ENCODE measurements at regions not wholly inside any gene's neighbourhood (a gene's known extent, or its start where the extent isn't known, plus 50 kb on each side); places are given as distances from the start of the nearest gene placed in this dataset.

DNA sequence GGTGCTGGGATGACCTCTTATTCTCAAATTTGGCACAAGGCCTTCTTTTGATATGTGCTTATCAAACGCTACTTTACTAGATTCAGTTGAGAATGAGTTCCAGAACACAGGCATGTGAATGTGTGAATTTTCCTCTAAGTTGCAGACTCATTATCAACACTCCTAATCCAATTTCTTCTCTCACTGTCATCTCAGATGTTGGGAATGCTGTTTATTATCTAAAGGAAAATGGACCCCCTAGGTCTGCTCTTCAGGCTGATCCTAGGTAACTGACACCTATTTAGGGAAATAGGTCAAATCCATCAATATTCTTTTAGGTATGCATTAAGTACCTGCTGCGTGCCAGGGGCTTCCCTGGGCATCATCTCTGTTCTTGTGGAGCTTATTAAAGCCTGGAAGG lies 215.0 kb upstream of the NOX3 start:
- no peak for TF ChIP-seq EP300 (IDR thresholded peaks at IDR 0.05)
- no peak for TF ChIP-seq CTCF (IDR thresholded peaks at IDR 0.05)
- TF ChIP-seq POLR2A (IDR thresholded peaks at IDR 0.05): no peak
- TF ChIP-seq POLR2AphosphoS5 (IDR thresholded peaks at IDR 0.05): no peak
- 73 to 84% (median 77%) methylated on average over 2 of the region's 2 CpGs for WGBS, 5 donors
- no peaks in the 10 kb centered on the region for H3K9me3 ChIP-seq

GRCh38 chr6:155660251-155660977 lies 204.8 kb upstream of the NOX3 start:
- Histone ChIP-seq H3K36me3 (no peaks in the 10 kb centered on the region), H3K4me3 (no peak overlapping the region), H3K27me3 (no peaks in the 10 kb centered on the region), H3K4me1 (no peaks in the 10 kb centered on the region), H3K27ac (no peak overlapping the region), H3K9me3 (no peaks in the 10 kb centered on the region)
- WGBS, 5 donors: 36 to 42% (median 38%) methylated on average over 6 of the region's 6 CpGs
- TF ChIP-seq POLR2AphosphoS5 (IDR thresholded peaks at IDR 0.05): no peak
- no peak for TF ChIP-seq CTCF (IDR thresholded peaks at IDR 0.05)
- TF ChIP-seq EP300 (IDR thresholded peaks at IDR 0.05): no peak
- no peak for TF ChIP-seq POLR2A (IDR thresholded peaks at IDR 0.05)
- intact Hi-C loops (cut with DNase I; ENCODE audit: low total_unique reads): no loop called here
- DNase-seq: peak; percentile 15 to 37

More for the DNA sequence above, 215.0 kb upstream of the NOX3 start:
- H3K4me1 ChIP-seq: no peaks in the 10 kb centered on the region
- H3K4me3 ChIP-seq: no peak overlapping the region
- H3K36me3 ChIP-seq: no peaks in the 10 kb centered on the region
- intact Hi-C loops (cut with DNase I; ENCODE audit: low total_unique reads): no loop called here
- H3K27me3 ChIP-seq: no peaks in the 10 kb centered on the region
- DNase-seq: no peak
- H3K27ac ChIP-seq: no peak overlapping the region

GRCh38 chr6:155656024-155656423 lies 200.4 kb upstream of the NOX3 start:
- TF ChIP-seq POLR2A (IDR thresholded peaks at IDR 0.05) (no peak), POLR2AphosphoS5 (IDR thresholded peaks at IDR 0.05) (no peak), EP300 (IDR thresholded peaks at IDR 0.05) (no peak), CTCF (IDR thresholded peaks at IDR 0.05) (no peak)
- H3K36me3 ChIP-seq: no peaks in the 10 kb centered on the region
- H3K27ac ChIP-seq: no peak overlapping the region
- no peak for DNase-seq
- H3K27me3 ChIP-seq: no peaks in the 10 kb centered on the region
- no peaks in the 10 kb centered on the region for H3K4me1 ChIP-seq
- intact Hi-C loops (cut with DNase I; ENCODE audit: low total_unique reads): no loop called here
- 85 to 91% (median 89%) methylated on average over 3 of the region's 3 CpGs for WGBS, 5 donors
- H3K4me3 ChIP-seq: no peak overlapping the region
- H3K9me3 ChIP-seq: no peaks in the 10 kb centered on the region

- no peaks in the 10 kb centered on the region for H3K9me3 ChIP-seq
Observed at GRCh38 chr6:155654474-155654873, 198.8 kb upstream of the NOX3 start.

More at GRCh38 chr6:155654474-155654873, 198.8 kb upstream of the NOX3 start:
- TF ChIP-seq CTCF (IDR thresholded peaks at IDR 0.05) (no peak), EP300 (IDR thresholded peaks at IDR 0.05) (no peak), POLR2AphosphoS5 (IDR thresholded peaks at IDR 0.05) (no peak), POLR2A (IDR thresholded peaks at IDR 0.05) (no peak)
- H3K4me1 ChIP-seq: no peaks in the 10 kb centered on the region
- intact Hi-C loops (cut with DNase I; ENCODE audit: low total_unique reads): no loop called here
- H3K36me3 ChIP-seq: no peaks in the 10 kb centered on the region
- H3K27me3 ChIP-seq: no peaks in the 10 kb centered on the region
- DNase-seq: no peak
- H3K4me3 ChIP-seq: no peak overlapping the region
- no peak overlapping the region for H3K27ac ChIP-seq

Measured in stomach (tissue), 8 donors.